ENCODE measurements at regions not wholly inside any gene's neighbourhood (a gene's known extent, or its start where the extent isn't known, plus 50 kb on each side); places are given as distances from the start of the nearest gene placed in this dataset.

DNA sequence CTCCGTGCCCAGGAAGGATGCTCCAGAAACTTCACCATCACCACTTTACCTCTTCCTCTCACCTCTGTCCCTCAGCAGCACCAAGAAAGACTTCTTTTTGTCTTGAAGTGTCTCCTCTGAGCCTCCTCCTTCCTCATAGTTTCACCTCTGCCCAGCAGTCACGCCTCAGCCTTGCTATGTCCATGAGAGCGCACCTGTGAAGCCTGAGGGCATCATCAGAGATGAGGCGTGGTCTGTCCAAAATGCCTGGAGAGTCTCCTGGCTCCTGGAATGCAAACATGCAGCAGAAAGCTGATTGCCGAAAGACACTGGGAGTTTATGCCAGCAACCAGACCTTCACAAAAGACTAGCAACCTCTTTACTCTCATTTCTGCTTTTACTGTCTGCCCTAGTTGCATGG lies 336.6 kb downstream of the TEX29 start:
- TF ChIP-seq, protein P1, sequence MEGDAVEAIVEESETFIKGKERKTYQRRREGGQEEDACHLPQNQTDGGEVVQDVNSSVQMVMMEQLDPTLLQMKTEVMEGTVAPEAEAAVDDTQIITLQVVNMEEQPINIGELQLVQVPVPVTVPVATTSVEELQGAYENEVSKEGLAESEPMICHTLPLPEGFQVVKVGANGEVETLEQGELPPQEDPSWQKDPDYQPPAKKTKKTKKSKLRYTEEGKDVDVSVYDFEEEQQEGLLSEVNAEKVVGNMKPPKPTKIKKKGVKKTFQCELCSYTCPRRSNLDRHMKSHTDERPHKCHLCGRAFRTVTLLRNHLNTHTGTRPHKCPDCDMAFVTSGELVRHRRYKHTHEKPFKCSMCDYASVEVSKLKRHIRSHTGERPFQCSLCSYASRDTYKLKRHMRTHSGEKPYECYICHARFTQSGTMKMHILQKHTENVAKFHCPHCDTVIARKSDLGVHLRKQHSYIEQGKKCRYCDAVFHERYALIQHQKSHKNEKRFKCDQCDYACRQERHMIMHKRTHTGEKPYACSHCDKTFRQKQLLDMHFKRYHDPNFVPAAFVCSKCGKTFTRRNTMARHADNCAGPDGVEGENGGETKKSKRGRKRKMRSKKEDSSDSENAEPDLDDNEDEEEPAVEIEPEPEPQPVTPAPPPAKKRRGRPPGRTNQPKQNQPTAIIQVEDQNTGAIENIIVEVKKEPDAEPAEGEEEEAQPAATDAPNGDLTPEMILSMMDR (IDR thresholded peaks at IDR 0.05) = no peak
- Histone ChIP-seq H3K36me3 (no peaks in the 10 kb centered on the region), H3K27ac (no peak overlapping the region), H3K4me1 (no peaks in the 10 kb centered on the region), H3K27me3 (peaks cover 3 to 52% of the 10 kb centered on the region in 2 donors), H3K9me3 (no peaks in the 10 kb centered on the region), H3K4me3 (no peak overlapping the region)
- no peak for DNase-seq
- no peak for ATAC-seq
- intact Hi-C loops (cut with DNase I) = no loop called here

DNA sequence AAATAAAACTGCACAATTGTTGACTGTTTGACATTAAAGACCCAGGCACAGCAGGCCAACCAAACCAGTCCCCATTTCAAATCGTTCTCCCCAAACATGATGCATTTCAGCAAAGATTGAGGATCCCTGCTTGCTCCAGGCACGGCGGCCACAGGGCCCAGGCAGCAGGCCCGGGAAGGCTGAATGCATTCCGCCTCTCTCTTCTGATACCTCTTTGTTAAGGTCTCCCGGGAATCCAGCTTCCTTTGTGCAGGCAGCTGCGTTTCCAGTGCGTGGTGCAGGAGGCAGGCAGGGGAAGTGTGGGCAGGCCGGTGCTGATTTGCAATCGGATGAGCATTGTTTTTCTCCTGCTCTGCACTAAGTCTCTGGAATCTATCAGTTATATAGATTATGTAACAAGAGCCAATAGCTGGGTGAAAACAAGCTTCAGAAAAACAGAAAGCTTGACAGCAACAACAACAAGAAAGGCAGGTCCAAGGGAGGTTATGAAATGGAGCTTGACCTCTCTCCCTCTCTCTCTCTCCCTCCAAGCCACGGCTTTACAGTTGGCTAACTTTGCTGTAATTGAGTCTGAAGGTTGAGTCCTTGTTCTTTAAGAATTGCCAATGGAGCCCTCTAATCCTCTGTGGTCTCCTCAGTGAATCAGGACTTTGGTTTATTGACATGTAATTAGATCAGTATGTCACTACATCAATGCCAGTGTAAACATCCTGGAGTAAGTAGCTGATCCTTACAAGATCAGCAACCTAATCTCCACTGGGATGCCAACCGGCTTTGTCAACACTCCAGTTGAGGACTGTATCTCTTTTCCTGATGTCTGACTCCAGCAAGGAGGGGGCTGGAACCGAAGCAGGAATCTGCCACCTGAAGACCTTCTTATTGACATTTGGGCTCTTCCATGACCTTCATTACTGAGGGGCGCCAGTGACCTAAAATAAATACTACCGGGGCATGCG lies 338.0 kb downstream of the TEX29 start:
- intact Hi-C loops (cut with DNase I) = no loop called here
- ATAC-seq = no peak
- Histone ChIP-seq H3K27me3 (peaks cover 2 to 40% of the 10 kb centered on the region in 2 donors), H3K4me3 (no peak overlapping the region), H3K4me1 (no peaks in the 10 kb centered on the region), H3K9me3 (no peaks in the 10 kb centered on the region), H3K36me3 (no peaks in the 10 kb centered on the region), H3K27ac (no peak overlapping the region)
- no peak for DNase-seq
- TF ChIP-seq, protein P1 (IDR thresholded peaks at IDR 0.05) = no peak

DNA sequence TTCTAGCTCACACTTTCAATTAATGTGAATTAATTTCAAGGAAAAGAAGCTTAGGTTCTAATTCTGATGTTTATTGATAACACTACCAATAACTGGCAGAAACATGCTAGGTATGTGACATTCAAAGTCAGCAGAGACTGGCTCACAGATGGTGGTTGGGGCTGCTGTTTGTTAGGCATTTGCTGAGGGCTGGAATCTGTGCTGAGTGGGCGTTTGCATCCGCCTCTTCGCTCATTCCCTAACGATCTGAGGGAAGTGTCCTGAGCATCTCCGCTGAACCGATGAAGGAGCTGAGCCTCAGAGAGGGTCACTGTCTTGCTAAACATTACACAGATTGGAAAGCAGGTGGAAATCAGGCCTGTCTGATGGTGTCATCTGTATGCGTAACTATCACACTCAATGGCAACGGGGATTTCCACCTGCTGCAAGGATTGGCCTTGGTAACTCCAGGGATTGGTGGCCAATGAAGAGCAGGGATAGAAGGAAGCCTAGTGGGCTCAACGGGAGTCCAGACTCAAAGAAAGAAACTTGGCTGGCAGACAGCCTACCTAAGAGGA lies 338.9 kb downstream of the TEX29 start:
- Histone ChIP-seq H3K36me3 (no peaks in the 10 kb centered on the region), H3K4me3 (no peak overlapping the region), H3K27ac (no peak overlapping the region), H3K27me3 (peaks cover 0 to 32% of the 10 kb centered on the region in 2 donors), H3K9me3 (no peaks in the 10 kb centered on the region), H3K4me1 (no peaks in the 10 kb centered on the region)
- DNase-seq (no peak), ATAC-seq (no peak)
- TF ChIP-seq, protein P1 (IDR thresholded peaks at IDR 0.05) = no peak
- intact Hi-C loops (cut with DNase I) = no loop called here

DNA sequence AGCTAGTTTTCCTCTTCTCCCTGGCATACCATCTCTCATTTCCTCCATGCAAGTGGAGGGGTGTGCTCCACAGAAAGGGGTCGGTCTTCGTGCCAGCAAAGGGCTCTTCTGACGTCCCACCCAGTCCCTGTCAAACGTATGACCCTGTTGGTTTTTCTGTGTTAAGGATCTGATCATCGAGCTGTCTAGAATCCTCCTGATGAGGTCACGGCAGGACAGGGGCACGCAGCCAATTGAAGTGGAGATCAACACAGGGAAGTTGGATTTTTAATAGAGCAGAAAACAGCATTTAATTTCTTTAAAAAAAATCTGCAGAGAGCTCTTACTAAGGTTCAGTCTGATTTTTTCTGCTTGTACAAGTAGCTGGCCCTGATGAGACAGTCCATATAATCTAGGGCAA lies 339.4 kb downstream of the TEX29 start:
- Histone ChIP-seq H3K9me3 (no peaks in the 10 kb centered on the region), H3K4me1 (no peaks in the 10 kb centered on the region), H3K27me3 (peaks cover 0 to 26% of the 10 kb centered on the region in 2 donors), H3K4me3 (no peak overlapping the region), H3K36me3 (no peaks in the 10 kb centered on the region), H3K27ac (no peak overlapping the region)
- no peak for ATAC-seq
- TF ChIP-seq, protein P1 (IDR thresholded peaks at IDR 0.05) = no peak
- no peak for DNase-seq
- intact Hi-C loops (cut with DNase I) = no loop called here

DNA sequence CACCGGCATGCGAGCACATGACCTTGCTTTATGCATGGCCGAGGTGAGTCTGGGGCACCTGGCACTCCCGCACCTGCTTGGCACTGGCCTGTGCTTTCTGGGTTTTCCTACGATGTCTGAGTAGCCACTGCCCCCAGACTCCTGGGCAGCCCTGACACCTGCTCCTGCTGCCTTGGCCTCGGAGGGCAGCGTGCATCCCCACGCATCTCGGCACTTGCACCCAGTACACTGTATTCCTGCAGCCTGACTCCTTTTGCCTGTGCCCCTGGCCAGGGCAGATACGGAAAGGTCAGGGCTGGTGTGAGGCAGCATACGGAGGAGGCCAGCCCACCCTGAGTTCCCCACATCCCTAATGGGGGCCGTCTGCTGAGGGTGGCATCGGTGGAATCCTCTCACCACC lies 340.6 kb downstream of the TEX29 start:
- Histone ChIP-seq H3K27ac (no peak overlapping the region), H3K36me3 (no peaks in the 10 kb centered on the region), H3K4me3 (no peak overlapping the region), H3K4me1 (no peaks in the 10 kb centered on the region), H3K27me3 (peaks cover 0 to 28% of the 10 kb centered on the region in 2 donors), H3K9me3 (no peaks in the 10 kb centered on the region)
- TF ChIP-seq, protein P1 (IDR thresholded peaks at IDR 0.05) = no peak
- intact Hi-C loops (cut with DNase I) = no loop called here
- DNase-seq = no peak
- ATAC-seq = no peak

Data from left lung (tissue), 4 donors.